T47D (cell line): ENCODE measurements at regions not wholly inside any gene's neighbourhood (a gene's known extent, or its start where the extent isn't known, plus 50 kb on each side); places are given as distances from the start of the nearest gene placed in this dataset.
A peak's percentile ranks its signal among the peaks of the same experiment; 100 is the strongest.
"Not testable (repeated sequence)": the region's sequence is repeated elsewhere in the genome, so short reads cannot be mapped to it uniquely, and the experiment has no call there.

ENCODE experiments used
- DNase-seq, 2 experiments: peaks; one replicate each; pipeline versions ENCODE4 v3.0.0 to v3.0.0-alpha.2; 2011 to 2012; ENCODE audit warnings: low read depth in 1 of 2, low spot score in 1 of 2
- JUND ChIP-seq: IDR thresholded peaks from 2 replicates; pipeline ENCODE4 v1.6.1; 2012; ENCODE audit warnings: low read depth
- in situ Hi-C: cut with HindIII; loops from 2 replicates; pipeline ENCODE4 v1.10.0; 2016; ENCODE audit warnings: low sequenced_read_pairs, low pct_unique_long_range_greater_than_20kb

DNA sequence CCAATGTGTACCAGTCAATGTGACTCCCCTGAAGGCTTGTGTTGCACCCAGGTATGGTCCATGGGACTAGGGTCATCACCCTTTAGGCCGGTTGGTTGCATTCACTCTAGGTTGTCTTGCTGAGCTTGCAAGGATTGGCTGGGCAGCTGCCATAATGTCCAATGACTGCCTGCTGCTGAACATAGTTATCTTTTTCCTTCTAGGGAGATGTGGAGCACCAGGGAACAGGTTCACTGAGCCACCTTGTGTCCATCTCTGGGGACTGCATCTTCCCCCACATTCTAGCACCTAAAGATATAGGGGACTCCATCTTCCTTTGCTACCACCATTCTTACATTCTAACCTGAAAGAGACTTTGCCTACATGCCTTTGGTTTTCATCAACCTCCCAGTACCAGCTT is 580.4 kb upstream of the TBL1XR1 start:
- DNase-seq, result peak in 1 of 2 experiments; percentile 89
- TF ChIP-seq JUND, result no peak
- in situ Hi-C loops, result no loop called here

- no peak for TF ChIP-seq JUND
- no peak for DNase-seq
- in situ Hi-C loops, result no loop called here
Observed at GRCh38 chr3:177778633-177779032, 581.4 kb upstream of the TBL1XR1 start.

GRCh38 chr3:177781686-177782161 is 584.4 kb upstream of the TBL1XR1 start:
- TF ChIP-seq JUND, result no peak
- DNase-seq, result no peak
- in situ Hi-C loops, result no loop called here

DNA sequence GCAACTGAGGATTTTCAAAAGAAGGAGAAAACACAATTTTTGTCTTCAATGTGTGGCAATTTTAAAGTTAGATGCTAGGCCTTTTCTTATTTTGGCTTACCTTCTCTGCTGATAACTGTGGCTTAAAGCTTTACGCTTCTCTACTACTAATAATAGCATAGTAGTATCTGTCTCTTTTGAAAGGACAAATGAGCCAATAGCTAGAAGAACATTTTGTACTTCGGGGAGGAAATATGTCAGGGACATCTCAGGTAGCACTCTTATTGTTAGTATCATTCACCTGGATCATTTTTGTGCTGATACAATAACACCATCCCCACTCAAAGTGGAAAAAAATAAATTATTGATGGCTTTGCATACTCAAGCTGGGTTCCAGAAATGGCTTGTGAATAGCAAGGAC is 586.1 kb upstream of the TBL1XR1 start:
- DNase-seq, result no peak
- no peak for TF ChIP-seq JUND
- in situ Hi-C loops, result no loop called here

DNA sequence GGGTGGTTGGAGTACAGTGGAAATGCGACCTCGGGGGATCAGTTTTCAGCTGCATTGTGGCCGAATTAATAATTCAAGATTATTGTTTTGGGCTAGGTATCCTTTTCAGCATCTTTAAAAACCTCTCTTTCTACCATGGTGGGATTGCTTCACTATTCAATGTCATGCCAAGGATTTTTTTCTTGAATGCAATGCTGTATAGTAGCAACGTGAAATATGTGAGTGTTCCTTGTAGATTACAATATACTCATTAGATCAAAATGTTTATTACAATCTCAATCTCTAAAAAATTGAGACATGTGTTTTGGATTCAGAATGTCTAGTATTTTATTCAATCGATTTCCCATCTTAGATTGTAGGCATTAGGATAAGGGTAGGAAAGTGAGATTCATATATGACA is 586.5 kb upstream of the TBL1XR1 start:
- in situ Hi-C loops, result no loop called here
- DNase-seq, result no peak

GRCh38 chr3:177787279-177788041 is 590.2 kb upstream of the TBL1XR1 start:
- TF ChIP-seq JUND, result no peak
- in situ Hi-C loops, result no loop called here
- DNase-seq, result no peak

More for the DNA sequence above, 586.5 kb upstream of the TBL1XR1 start:
- no peak for TF ChIP-seq JUND

GRCh38 chr3:177789500-177789899 is 592.2 kb upstream of the TBL1XR1 start:
- in situ Hi-C loops, result no loop called here
- no peak for TF ChIP-seq JUND
- DNase-seq, result no peak

GRCh38 chr3:177792311-177793030 is 595.2 kb upstream of the TBL1XR1 start:
- no peak for DNase-seq
- no peak for TF ChIP-seq JUND
- in situ Hi-C loops, result no loop called here

- no peak for DNase-seq
- in situ Hi-C loops, result no loop called here
- no peak for TF ChIP-seq JUND
Observed at GRCh38 chr3:177793451-177793850, 596.2 kb upstream of the TBL1XR1 start.

GRCh38 chr3:177795216-177795615 is 597.9 kb upstream of the TBL1XR1 start:
- TF ChIP-seq JUND, result no peak
- DNase-seq, result no peak
- in situ Hi-C loops, result no loop called here

GRCh38 chr3:177795859-177796258 is 598.6 kb upstream of the TBL1XR1 start:
- TF ChIP-seq JUND, result no peak
- DNase-seq, result no peak
- in situ Hi-C loops, result no loop called here

GRCh38 chr3:177800147-177800546 is 602.9 kb upstream of the TBL1XR1 start:
- 0 out of 2 replicates have a peak, but pooled peaks have one; percentile 6 for TF ChIP-seq JUND
- in situ Hi-C loops, result not testable (repeated sequence)

GRCh38 chr3:177800561-177800960 is 603.3 kb upstream of the TBL1XR1 start:
- in situ Hi-C loops, result no loop called here
- 0 out of 2 replicates have a peak, but pooled peaks have one; percentile 3 for TF ChIP-seq JUND
- no peak for DNase-seq

More at GRCh38 chr3:177800147-177800546, 602.9 kb upstream of the TBL1XR1 start:
- DNase-seq, result not testable (repeated sequence)
